Astrocyte of the spinal cord (primary cell): ENCODE measurements at regions not wholly inside any gene's neighbourhood (a gene's known extent, or its start where the extent isn't known, plus 50 kb on each side); places are given as distances from the start of the nearest gene placed in this dataset.

Experiments used
- DNase-seq: peaks from one replicate; pipeline ENCODE4 v3.0.0; 2011; ENCODE audit warnings: low read depth, low spot score
- H3K4me3 ChIP-seq: 2 replicates; pipeline ENCODE4 v1.5.1; 2011; ENCODE audit warnings: low read depth, mild to moderate bottlenecking, low read length, moderate library complexity
- CTCF ChIP-seq: IDR thresholded peaks from 2 replicates; pipeline ENCODE4 v1.5.1; 2012; ENCODE audit warnings: low read depth, mild to moderate bottlenecking, low read length, inconsistent platforms
- in situ Hi-C: cut with HindIII; loops from 2 replicates; pipeline ENCODE4 v1.10.0; 2017; ENCODE audit warnings: low sequenced_read_pairs

- H3K4me3 ChIP-seq, result no peak overlapping the region
- in situ Hi-C loops, result no loop called here
- DNase-seq, result no peak
- TF ChIP-seq CTCF, result no peak
Measured at GRCh38 chr6:37561361-37561760, 61.7 kb upstream of the CCDC167 start.

GRCh38 chr6:37560737-37561103, 61.0 kb upstream of the CCDC167 start:
- H3K4me3 ChIP-seq, result no peak overlapping the region
- no peak for TF ChIP-seq CTCF
- DNase-seq, result no peak
- in situ Hi-C loops, result no loop called here

GRCh38 chr6:37559501-37559900, 59.8 kb upstream of the CCDC167 start:
- TF ChIP-seq CTCF, result no peak

GRCh38 chr6:37559050-37559449, 59.4 kb upstream of the CCDC167 start:
- H3K4me3 ChIP-seq, result no peak overlapping the region
- in situ Hi-C loops, result no loop called here
- no peak for DNase-seq
- TF ChIP-seq CTCF, result no peak

More at GRCh38 chr6:37559501-37559900, 59.8 kb upstream of the CCDC167 start:
- no peak overlapping the region for H3K4me3 ChIP-seq
- no peak for DNase-seq
- in situ Hi-C loops, result no loop called here

- in situ Hi-C loops, result no loop called here
- DNase-seq, result no peak
- TF ChIP-seq CTCF, result no peak
- H3K4me3 ChIP-seq, result no peak overlapping the region
Measured at GRCh38 chr6:37558646-37559045, 59.0 kb upstream of the CCDC167 start.

GRCh38 chr6:37558168-37558567, 58.5 kb upstream of the CCDC167 start:
- in situ Hi-C loops, result no loop called here
- no peak overlapping the region for H3K4me3 ChIP-seq
- DNase-seq, result no peak
- TF ChIP-seq CTCF, result no peak

GRCh38 chr6:37557645-37558114, 58.0 kb upstream of the CCDC167 start:
- no peak overlapping the region for H3K4me3 ChIP-seq
- no peak for DNase-seq
- in situ Hi-C loops, result no loop called here
- no peak for TF ChIP-seq CTCF
